ENCODE measurements at regions not wholly inside any gene's neighbourhood (a gene's known extent, or its start where the extent isn't known, plus 50 kb on each side); places are given as distances from the start of the nearest gene placed in this dataset.

GRCh38 chr2:23029951-23030350 lies 355.0 kb upstream of the KLHL29 start:
- no peaks in the 10 kb centered on the region for H3K4me1 ChIP-seq (ENCODE audit: insufficient read depth)
- H3K4me3 ChIP-seq = no peak overlapping the region
- H3K27me3 ChIP-seq = no peaks in the 10 kb centered on the region
- H3K9me3 ChIP-seq = no peaks in the 10 kb centered on the region
- no peak for DNase-seq
- no peak overlapping the region for H3K27ac ChIP-seq
- intact Hi-C loops (cut with DNase I) = no loop called here
- WGBS, 3 donors = 20 to 39% (median 21%) methylated on average over 5 of the region's 5 CpGs
- no peaks in the 10 kb centered on the region for H3K36me3 ChIP-seq
- TF ChIP-seq CTCF (IDR thresholded peaks at IDR 0.05) (no peak), EP300 (IDR thresholded peaks at IDR 0.05) (no peak), POLR2A (IDR thresholded peaks at IDR 0.05) (no peak)

- Histone ChIP-seq H3K27ac (no peak overlapping the region), H3K36me3 (no peaks in the 10 kb centered on the region), H3K4me1 (ENCODE audit: insufficient read depth) (no peaks in the 10 kb centered on the region), H3K9me3 (no peaks in the 10 kb centered on the region), H3K4me3 (no peak overlapping the region), H3K27me3 (no peaks in the 10 kb centered on the region)
- no peak for DNase-seq
- intact Hi-C loops (cut with DNase I) = no loop called here
- WGBS, 3 donors = 77 to 93% (median 79%) methylated on average over 3 of the region's 3 CpGs
- TF ChIP-seq EP300 (IDR thresholded peaks at IDR 0.05) (no peak), POLR2A (IDR thresholded peaks at IDR 0.05) (no peak), CTCF (IDR thresholded peaks at IDR 0.05) (no peak)
Measured at GRCh38 chr2:23034996-23035395, 350.0 kb upstream of the KLHL29 start.

- H3K36me3 ChIP-seq = no peaks in the 10 kb centered on the region
- H3K27ac ChIP-seq = no peak overlapping the region
- WGBS, 3 donors = 80 to 84% (median 84%) methylated on average over 2 of the region's 2 CpGs
- intact Hi-C loops (cut with DNase I) = no loop called here
- H3K9me3 ChIP-seq = no peaks in the 10 kb centered on the region
- no peaks in the 10 kb centered on the region for H3K4me1 ChIP-seq (ENCODE audit: insufficient read depth)
- no peak for DNase-seq
- no peaks in the 10 kb centered on the region for H3K27me3 ChIP-seq
- H3K4me3 ChIP-seq = no peak overlapping the region
- TF ChIP-seq CTCF (IDR thresholded peaks at IDR 0.05) = no peak
- TF ChIP-seq EP300 (IDR thresholded peaks at IDR 0.05) = no peak
- no peak for TF ChIP-seq POLR2A (IDR thresholded peaks at IDR 0.05)
Measured at GRCh38 chr2:23036629-23037028, 348.4 kb upstream of the KLHL29 start.

- Histone ChIP-seq H3K4me3 (no peak overlapping the region), H3K4me1 (ENCODE audit: insufficient read depth) (no peaks in the 10 kb centered on the region), H3K27me3 (no peaks in the 10 kb centered on the region), H3K27ac (no peak overlapping the region), H3K9me3 (no peaks in the 10 kb centered on the region), H3K36me3 (no peaks in the 10 kb centered on the region)
- no peak for DNase-seq
- WGBS, 3 donors = 83 to 88% (median 85%) methylated on average over 2 of the region's 2 CpGs
- intact Hi-C loops (cut with DNase I) = no loop called here
- TF ChIP-seq POLR2A (IDR thresholded peaks at IDR 0.05) = no peak
- TF ChIP-seq EP300 (IDR thresholded peaks at IDR 0.05) = no peak
- TF ChIP-seq CTCF (IDR thresholded peaks at IDR 0.05) = no peak
Measured at GRCh38 chr2:23037596-23037995, 347.4 kb upstream of the KLHL29 start.

GRCh38 chr2:23041443-23041842 lies 343.5 kb upstream of the KLHL29 start:
- Histone ChIP-seq H3K4me3 (no peak overlapping the region), H3K36me3 (no peaks in the 10 kb centered on the region), H3K27me3 (no peaks in the 10 kb centered on the region), H3K9me3 (no peaks in the 10 kb centered on the region), H3K27ac (no peak overlapping the region), H3K4me1 (ENCODE audit: insufficient read depth) (no peaks in the 10 kb centered on the region)
- DNase-seq = no peak
- intact Hi-C loops (cut with DNase I) = no loop called here
- WGBS, 3 donors = 7 to 22% (median 18%) methylated on average over 1 of the region's 1 CpG
- TF ChIP-seq CTCF (IDR thresholded peaks at IDR 0.05) (no peak), EP300 (IDR thresholded peaks at IDR 0.05) (no peak), POLR2A (IDR thresholded peaks at IDR 0.05) (no peak)

Measured in ovary (tissue), 7 donors.